Amygdala (tissue), 56 donors: ENCODE measurements at regions not wholly inside any gene's neighbourhood (a gene's known extent, or its start where the extent isn't known, plus 50 kb on each side); places are given as distances from the start of the nearest gene placed in this dataset.

Experiments used
- DNase-seq, 56 donors: peaks; one replicate each; lab custom pipeline; 2025; lab: John Stamatoyannopoulos, UW

GRCh38 chr13:39232401-39232980 is 194.2 kb downstream of the NHLRC3 start:
- DNase-seq, result no peak

GRCh38 chr13:39232999-39233398 is 194.7 kb downstream of the NHLRC3 start:
- DNase-seq, result no peak

DNA sequence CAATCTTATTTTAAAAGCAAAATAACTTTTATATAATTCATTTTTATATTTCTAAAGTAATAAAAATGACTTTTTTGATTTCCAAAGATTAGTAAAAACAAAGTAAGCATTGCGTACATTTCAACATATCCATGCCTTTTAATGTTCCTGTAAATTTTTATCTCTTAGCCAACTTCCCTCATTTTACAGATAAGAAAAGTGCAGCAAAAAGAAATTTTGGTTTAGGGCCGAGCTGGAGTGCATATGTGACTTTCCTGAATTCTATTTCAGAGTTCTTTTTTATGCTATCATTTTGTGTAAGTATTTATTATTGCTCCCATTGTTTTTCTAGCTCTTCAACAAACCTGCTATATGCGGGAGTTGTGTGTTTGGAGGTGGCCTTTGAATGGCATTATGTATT is 195.3 kb downstream of the NHLRC3 start:
- DNase-seq, result no peak

GRCh38 chr13:39244561-39245230 is 206.4 kb downstream of the NHLRC3 start:
- DNase-seq, result no peak

- no peak for DNase-seq
Observed at GRCh38 chr13:39245688-39246087, 207.4 kb downstream of the NHLRC3 start.

DNA sequence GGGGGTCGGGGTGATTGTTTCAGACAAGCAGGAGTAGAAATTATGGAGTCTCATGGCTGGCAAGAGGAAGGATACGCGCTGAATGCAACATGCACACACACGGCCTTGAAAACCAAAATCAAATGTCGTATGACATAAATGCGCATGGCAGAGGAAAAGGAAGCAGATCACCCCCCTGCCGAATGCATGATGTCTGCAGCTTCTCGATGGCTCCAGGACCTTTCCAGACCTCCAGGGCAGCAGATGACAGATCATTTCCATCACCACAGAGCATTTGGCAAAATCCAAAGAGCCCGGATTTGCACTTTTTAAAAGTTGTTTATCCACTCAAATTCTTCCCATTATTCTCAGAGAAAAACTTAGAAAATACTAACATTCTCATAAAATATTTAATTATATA is 211.7 kb downstream of the NHLRC3 start:
- DNase-seq, result no peak

DNA sequence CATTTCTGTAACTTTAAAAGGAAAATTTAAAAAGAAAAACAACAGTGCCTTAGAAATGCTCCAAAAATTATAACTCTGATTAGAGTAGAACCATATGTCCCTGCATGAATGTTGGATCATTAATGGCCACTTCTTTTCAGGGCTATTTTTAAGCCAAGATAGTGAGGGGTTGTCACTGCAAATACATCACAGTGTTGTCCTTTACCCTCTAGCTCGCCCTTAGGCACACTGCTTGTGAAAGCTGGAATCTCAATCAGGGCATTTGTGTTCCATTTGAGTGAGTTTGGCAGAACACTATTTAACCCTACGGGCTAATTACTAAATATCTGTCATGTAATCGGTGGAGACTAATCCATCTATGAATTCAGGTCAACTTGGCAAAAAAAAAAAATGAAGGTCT is 212.2 kb downstream of the NHLRC3 start:
- no peak for DNase-seq

- no peak for DNase-seq
Observed at GRCh38 chr13:39251340-39251739, 213.1 kb downstream of the NHLRC3 start.

GRCh38 chr13:39253774-39254173 is 215.5 kb downstream of the NHLRC3 start:
- DNase-seq, result no peak

- no peak for DNase-seq
Observed at GRCh38 chr13:39254601-39255000, 216.3 kb downstream of the NHLRC3 start.

GRCh38 chr13:39257642-39258041 is 219.4 kb downstream of the NHLRC3 start:
- no peak for DNase-seq

- no peak for DNase-seq
Observed at GRCh38 chr13:39259371-39260140, 221.3 kb downstream of the NHLRC3 start.

DNA sequence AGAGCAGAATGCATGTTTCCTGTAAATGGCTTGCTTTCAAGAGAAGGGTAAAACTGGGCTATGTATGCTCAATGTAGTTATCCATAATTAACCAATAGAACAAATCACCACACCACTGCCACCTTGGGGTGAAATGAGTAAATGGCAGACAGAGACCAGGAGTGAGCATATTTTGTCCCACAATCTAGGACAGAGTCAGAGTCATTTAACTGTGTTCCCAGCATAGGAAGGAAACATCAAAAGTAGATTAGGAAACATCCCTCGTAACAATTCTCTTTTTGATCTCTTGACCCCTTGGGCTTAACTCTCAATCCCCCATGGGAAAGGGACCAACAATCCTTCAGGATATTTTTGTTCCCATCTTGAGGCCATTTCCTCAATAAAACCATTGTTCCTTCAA is 224.8 kb downstream of the NHLRC3 start:
- DNase-seq, result peak in 31 of 56 donors; percentile 0 to 79 (median 13)

- peak in 1 of 56 donors; percentile 3 for DNase-seq
Observed at GRCh38 chr13:39263531-39263930, 225.3 kb downstream of the NHLRC3 start.

DNA sequence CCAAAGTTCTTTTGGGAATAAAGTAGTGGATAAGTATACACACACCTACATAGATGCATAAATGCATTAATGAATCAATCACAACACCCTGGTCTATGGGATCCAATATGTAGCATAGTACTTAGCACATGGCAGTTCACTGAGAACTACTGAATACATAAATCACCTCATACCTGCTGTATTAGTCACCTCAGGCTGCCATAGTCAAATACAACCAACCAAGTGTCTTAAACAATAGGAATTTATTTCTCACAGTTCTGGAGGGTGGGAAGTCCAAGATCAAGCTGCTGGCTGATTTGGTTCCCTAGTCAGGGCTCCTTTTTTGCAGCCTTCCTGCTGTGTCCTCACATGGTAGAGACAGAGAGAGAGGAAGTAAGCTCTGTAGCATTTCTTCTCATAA is 228.2 kb downstream of the NHLRC3 start:
- DNase-seq, result no peak

- no peak for DNase-seq
Observed at GRCh38 chr13:39268398-39268797, 230.1 kb downstream of the NHLRC3 start.

DNA sequence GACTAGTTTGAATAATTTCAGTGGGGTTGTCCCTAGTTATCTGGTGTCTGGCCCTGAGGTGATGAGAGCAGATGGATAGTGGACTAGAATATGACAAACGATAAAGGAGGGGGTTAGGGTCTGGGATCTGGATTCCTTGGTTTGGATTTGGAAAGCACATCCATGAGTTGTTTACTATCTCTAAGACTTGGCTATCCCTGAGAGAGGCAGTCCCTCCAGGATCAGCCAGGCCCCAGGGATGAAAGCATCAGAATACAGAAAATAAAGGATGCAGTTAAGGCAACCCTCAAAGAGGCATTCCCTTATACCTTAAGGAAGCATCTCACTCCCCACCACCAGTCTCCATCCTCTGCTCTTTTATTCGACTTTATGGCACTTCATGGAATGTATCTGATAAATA is 230.7 kb downstream of the NHLRC3 start:
- no peak for DNase-seq

DNA sequence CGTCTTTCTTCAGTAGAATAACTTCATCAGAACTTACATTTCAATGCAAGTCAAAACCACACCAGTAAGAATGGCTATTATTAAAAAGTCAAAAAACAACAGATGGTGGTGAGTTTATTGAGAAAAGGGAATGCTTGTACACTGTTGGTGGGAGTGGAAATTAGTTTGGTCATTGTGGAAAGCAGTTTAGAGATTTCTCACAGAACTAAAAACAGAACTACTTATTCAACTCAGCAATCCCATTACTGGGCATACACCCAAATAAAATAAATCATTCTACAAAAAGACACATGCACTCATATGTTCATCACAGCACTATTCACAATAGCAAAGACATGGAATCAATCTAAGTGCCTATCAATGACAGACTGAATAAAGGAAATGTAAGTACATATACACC is 231.2 kb downstream of the NHLRC3 start:
- DNase-seq, result no peak

DNA sequence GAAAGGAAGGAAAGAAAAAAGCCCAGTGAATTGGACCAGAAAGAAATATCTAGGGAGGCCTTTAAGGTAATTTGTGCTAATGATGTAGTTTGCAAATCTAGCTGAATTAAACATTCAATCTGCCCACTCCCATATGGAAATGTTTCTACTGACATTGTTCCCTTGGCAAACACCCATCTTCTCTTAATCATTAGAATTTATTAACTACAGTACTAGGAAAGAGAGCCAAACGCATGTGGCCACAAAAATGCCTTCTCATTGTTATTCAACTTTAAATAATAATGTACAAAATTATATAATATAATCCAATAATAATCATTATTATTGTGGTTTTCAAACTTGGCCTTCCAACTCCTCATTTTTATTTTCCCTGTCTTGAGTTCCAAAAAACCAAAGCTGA is 234.7 kb downstream of the NHLRC3 start:
- DNase-seq, result no peak

DNA sequence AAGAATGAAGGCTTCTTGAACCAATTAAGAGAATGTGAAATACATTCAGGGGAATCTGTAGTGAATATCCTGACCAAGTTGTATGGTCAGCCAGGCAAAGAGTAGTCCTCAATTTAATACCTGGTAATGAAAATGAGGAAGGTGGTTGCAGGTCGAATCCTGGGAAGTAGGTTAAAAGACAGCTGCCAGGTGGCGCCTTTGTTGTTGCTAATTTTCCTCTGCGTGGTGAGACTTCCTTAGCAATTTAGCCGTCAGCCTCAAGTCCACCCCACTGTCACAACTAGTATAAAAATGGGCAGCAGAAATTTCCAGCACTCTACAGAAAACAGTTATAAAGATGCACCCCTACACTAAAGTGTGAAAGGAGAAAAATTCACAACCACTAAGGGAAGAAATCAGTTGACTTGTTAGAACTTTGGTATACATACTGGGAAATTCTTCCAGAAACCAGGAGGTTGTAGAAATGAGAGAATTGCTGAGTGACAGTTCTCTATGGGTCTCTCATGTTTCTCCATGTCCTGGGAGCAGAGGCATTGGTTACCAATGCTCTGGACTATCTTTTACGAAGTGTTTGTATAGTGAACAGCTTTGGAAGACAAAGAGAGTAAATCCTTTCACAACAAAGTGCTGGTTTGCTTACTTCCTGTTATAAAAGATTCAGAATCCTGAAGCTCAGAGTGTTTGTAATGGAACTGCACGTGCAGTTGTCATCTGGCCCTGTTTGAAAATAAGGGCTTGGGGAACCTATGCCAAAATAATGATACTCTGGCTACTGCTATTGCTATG is 235.9 kb downstream of the NHLRC3 start:
- no peak for DNase-seq

DNA sequence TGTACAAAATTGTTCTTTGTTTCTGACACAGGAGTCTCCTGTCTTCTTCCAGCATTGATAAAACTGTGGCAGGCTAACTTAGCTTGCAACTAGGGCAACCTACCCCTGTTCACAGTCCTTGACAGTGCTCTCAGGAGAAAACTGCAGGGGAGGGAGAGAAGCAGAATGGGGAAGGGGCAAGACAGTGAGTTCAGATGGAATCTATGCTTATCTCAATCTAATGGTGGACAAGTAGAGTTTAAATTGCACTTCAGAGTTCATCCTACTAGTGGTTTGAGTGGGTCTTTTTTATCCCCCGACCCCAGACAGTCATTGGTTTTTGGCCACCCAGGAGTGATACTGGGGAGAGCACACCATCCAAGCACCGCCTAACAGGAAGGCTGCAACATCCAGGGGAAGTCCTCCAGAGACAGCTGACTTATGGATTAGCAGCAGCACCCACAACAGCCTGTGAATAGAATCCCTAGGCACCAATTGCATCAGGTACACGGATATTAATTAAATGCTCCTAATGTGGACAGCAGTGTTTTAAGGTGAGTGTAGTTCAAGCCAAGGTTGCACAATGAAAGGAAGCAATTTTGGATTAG is 236.6 kb downstream of the NHLRC3 start:
- DNase-seq, result no peak
